ENCODE measurements at regions not wholly inside any gene's neighbourhood (a gene's known extent, or its start where the extent isn't known, plus 50 kb on each side); places are given as distances from the start of the nearest gene placed in this dataset.

DNA sequence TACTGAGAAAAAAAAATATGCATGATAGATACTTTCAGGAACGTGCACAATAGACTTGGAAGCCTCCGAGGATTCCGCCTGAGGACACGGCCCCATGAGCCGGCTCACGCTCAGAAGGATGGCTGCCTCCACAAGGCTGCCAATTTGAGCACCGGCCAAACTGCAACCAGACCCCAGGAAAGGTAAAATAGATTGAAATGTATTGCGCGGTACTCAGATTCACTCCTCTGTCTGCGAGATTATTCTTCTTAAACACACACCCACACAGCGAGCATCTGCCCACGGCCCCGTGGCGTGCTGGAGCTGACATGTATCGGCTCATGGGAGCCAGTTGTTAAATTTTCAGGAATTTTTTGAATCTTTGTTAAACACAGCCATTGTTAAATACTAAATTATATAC is 653.2 kb upstream of the MKI67 start:
- no peak for DNase-seq (ENCODE audit: low spot score)
- TF ChIP-seq, protein P1, sequence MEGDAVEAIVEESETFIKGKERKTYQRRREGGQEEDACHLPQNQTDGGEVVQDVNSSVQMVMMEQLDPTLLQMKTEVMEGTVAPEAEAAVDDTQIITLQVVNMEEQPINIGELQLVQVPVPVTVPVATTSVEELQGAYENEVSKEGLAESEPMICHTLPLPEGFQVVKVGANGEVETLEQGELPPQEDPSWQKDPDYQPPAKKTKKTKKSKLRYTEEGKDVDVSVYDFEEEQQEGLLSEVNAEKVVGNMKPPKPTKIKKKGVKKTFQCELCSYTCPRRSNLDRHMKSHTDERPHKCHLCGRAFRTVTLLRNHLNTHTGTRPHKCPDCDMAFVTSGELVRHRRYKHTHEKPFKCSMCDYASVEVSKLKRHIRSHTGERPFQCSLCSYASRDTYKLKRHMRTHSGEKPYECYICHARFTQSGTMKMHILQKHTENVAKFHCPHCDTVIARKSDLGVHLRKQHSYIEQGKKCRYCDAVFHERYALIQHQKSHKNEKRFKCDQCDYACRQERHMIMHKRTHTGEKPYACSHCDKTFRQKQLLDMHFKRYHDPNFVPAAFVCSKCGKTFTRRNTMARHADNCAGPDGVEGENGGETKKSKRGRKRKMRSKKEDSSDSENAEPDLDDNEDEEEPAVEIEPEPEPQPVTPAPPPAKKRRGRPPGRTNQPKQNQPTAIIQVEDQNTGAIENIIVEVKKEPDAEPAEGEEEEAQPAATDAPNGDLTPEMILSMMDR (IDR thresholded peaks at IDR 0.05; ENCODE audit: poor library complexity, severe bottlenecking): no peak
- ATAC-seq (ENCODE audit: low read depth): no peak
- H3K27me3 ChIP-seq (ENCODE audit: insufficient read depth, poor library complexity, severe bottlenecking): no peaks in the 10 kb centered on the region
- no peaks in the 10 kb centered on the region for H3K4me1 ChIP-seq (ENCODE audit: insufficient read depth, poor library complexity, severe bottlenecking)
- no peak overlapping the region for H3K27ac ChIP-seq (ENCODE audit: poor library complexity, severe bottlenecking)
- H3K36me3 ChIP-seq (ENCODE audit: low read depth): no peaks in the 10 kb centered on the region
- H3K4me3 ChIP-seq (ENCODE audit: severe bottlenecking): no peak overlapping the region
- no peaks in the 10 kb centered on the region for H3K9me3 ChIP-seq (ENCODE audit: severe bottlenecking)

DNA sequence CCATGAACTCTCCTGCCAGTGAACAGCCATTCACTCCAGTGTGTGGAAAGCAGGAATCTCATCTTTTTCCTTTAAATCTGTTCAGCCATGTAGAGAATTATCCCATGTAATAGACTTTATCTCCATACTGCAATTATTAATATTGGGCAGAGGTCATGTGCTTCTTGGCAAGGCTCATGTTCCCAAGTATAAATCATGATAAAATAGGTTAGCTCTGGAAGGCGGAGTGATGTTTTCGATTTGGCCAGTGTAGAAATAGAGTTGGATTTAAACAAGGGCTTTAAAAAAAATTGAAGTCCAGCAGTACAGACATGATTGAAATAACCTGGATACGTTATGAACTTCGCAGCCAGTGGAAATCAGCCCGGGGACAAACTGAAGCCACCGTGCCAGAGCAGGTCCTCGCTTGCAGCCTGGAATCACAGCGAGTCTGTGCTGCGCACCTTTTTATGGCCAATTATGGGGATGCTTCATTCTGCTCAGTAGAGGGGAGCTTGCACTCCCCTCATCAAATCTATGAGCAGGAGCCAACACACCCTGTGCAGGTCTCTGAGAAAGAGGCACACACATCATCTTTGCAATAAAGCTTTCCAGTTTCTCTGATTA is 654.0 kb upstream of the MKI67 start:
- H3K27me3 ChIP-seq (ENCODE audit: insufficient read depth, poor library complexity, severe bottlenecking): no peaks in the 10 kb centered on the region
- no peak overlapping the region for H3K27ac ChIP-seq (ENCODE audit: poor library complexity, severe bottlenecking)
- no peak overlapping the region for H3K4me3 ChIP-seq (ENCODE audit: severe bottlenecking)
- no peaks in the 10 kb centered on the region for H3K9me3 ChIP-seq (ENCODE audit: severe bottlenecking)
- DNase-seq (ENCODE audit: low spot score) (no peak), ATAC-seq (ENCODE audit: low read depth) (no peak)
- H3K36me3 ChIP-seq (ENCODE audit: low read depth): no peaks in the 10 kb centered on the region
- TF ChIP-seq, protein P1 (IDR thresholded peaks at IDR 0.05; ENCODE audit: poor library complexity, severe bottlenecking): no peak
- no peaks in the 10 kb centered on the region for H3K4me1 ChIP-seq (ENCODE audit: insufficient read depth, poor library complexity, severe bottlenecking)

DNA sequence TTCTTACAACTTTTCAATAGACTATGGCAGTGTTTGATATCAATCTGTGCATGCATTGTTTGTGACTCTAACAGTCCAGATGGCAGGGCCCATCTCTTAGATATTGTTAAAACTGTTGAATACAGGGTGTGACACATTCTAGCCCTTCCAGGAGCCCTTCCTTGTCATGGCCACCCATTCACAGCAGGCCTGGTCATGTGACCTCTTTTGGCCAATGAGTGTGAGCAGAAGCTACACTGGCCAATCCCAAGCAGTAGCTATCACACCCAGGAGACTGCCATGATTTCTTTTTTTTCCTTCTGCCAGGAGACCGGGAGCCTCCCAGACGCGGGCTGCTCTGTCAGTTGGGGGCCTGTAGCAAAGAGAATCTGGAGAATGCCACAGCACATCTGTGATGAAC is 655.4 kb upstream of the MKI67 start:
- H3K36me3 ChIP-seq (ENCODE audit: low read depth): no peaks in the 10 kb centered on the region
- TF ChIP-seq, protein P1 (IDR thresholded peaks at IDR 0.05; ENCODE audit: poor library complexity, severe bottlenecking): no peak
- no peak overlapping the region for H3K4me3 ChIP-seq (ENCODE audit: severe bottlenecking)
- no peak overlapping the region for H3K27ac ChIP-seq (ENCODE audit: poor library complexity, severe bottlenecking)
- no peaks in the 10 kb centered on the region for H3K27me3 ChIP-seq (ENCODE audit: insufficient read depth, poor library complexity, severe bottlenecking)
- DNase-seq (ENCODE audit: low spot score): no peak
- H3K9me3 ChIP-seq (ENCODE audit: severe bottlenecking): no peaks in the 10 kb centered on the region
- no peaks in the 10 kb centered on the region for H3K4me1 ChIP-seq (ENCODE audit: insufficient read depth, poor library complexity, severe bottlenecking)
- ATAC-seq (ENCODE audit: low read depth): no peak

DNA sequence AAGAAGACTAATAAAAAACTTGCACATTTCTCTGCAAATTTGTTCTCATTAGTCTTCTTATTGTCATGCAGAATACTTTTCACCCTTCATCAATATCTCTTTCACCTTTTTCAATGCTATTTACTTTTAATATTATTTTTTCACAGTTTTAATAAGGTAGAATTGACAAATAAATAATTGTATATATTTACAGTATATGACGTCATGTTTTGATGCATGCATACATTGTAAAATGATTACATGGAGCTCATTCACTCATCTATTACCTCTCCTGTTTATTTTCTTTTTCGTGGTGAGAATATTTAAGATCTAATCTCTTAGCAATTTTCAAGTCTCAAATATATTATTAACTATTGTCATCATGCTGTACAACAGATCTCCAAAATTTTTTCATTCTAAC is 658.2 kb upstream of the MKI67 start:
- H3K27me3 ChIP-seq (ENCODE audit: insufficient read depth, poor library complexity, severe bottlenecking): no peaks in the 10 kb centered on the region
- no peaks in the 10 kb centered on the region for H3K36me3 ChIP-seq (ENCODE audit: low read depth)
- H3K9me3 ChIP-seq (ENCODE audit: severe bottlenecking): no peaks in the 10 kb centered on the region
- no peak for DNase-seq (ENCODE audit: low spot score)
- TF ChIP-seq, protein P1 (IDR thresholded peaks at IDR 0.05; ENCODE audit: poor library complexity, severe bottlenecking): no peak
- H3K27ac ChIP-seq (ENCODE audit: poor library complexity, severe bottlenecking): no peak overlapping the region
- no peak overlapping the region for H3K4me3 ChIP-seq (ENCODE audit: severe bottlenecking)
- no peaks in the 10 kb centered on the region for H3K4me1 ChIP-seq (ENCODE audit: insufficient read depth, poor library complexity, severe bottlenecking)
- no peak for ATAC-seq (ENCODE audit: low read depth)

DNA sequence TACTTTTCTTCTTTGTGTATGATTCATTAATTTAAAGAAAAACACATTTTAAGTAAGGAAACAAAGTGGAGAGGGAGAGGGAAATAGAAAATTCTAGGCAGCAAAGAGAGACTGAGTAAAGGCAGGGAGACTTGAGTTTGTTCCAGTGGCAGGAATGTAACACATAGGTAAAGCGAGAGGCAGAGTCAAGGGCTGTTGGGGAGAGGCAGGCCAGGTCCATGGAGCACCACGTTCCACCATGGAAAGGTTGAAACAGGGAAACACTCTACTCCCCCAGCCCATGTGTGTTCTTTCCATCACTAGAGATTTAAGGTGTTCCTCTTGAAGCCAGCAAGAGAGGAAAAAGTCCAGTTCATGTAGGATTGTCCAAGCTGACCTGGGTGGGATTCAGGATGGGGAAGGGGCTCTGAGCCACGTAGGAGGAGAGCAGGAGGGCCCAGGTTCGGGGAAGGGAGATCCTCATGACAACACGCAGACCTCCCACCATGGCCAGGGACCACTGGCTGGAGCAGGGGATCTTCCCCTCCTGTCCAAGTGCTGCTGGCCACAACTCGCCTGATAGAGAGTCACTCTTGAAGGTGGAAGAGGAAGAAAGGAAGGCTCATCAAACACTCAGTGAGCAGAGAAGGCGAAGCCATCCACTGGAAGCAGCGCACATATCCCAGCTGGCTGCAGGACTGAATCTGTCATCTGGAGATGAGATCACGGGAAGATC is 666.4 kb upstream of the MKI67 start:
- DNase-seq (ENCODE audit: low spot score) (no peak), ATAC-seq (ENCODE audit: low read depth) (no peak)
- H3K4me1 ChIP-seq (ENCODE audit: insufficient read depth, poor library complexity, severe bottlenecking): no peaks in the 10 kb centered on the region
- H3K36me3 ChIP-seq (ENCODE audit: low read depth): no peaks in the 10 kb centered on the region
- H3K27me3 ChIP-seq (ENCODE audit: insufficient read depth, poor library complexity, severe bottlenecking): no peaks in the 10 kb centered on the region
- no peak overlapping the region for H3K4me3 ChIP-seq (ENCODE audit: severe bottlenecking)
- TF ChIP-seq, protein P1 (IDR thresholded peaks at IDR 0.05; ENCODE audit: poor library complexity, severe bottlenecking): no peak
- no peak overlapping the region for H3K27ac ChIP-seq (ENCODE audit: poor library complexity, severe bottlenecking)
- H3K9me3 ChIP-seq (ENCODE audit: severe bottlenecking): no peaks in the 10 kb centered on the region

All from RWPE2 (cell line).